ENCODE measurements at regions not wholly inside any gene's neighbourhood (a gene's known extent, or its start where the extent isn't known, plus 50 kb on each side); places are given as distances from the start of the nearest gene placed in this dataset.
"Not testable (repeated sequence)": the region's sequence is repeated elsewhere in the genome, so short reads cannot be mapped to it uniquely, and the experiment has no call there.

GRCh38 chr2:173713904-173714555 lies 251.1 kb downstream of the SP3 start:
- H3K4me1 ChIP-seq (ENCODE audit: insufficient read depth, low read length): no peaks in the 10 kb centered on the region
- no peak overlapping the region for H3K4me3 ChIP-seq (ENCODE audit: low read depth in 1 of 2, low read length in 2 of 2)
- no peak overlapping the region for H3K9ac ChIP-seq (ENCODE audit: low read length)
- H3K36me3 ChIP-seq (ENCODE audit: insufficient read depth, low read length): no peaks in the 10 kb centered on the region
- H3K27ac ChIP-seq (ENCODE audit: low read depth, low read length): no peak overlapping the region
- H3K27me3 ChIP-seq (ENCODE audit: control insufficient read depth in 1 of 2, insufficient read depth in 2 of 2, low read length in 2 of 2): no peaks in the 10 kb centered on the region
- H3K9me3 ChIP-seq (ENCODE audit: low read length): no peaks in the 10 kb centered on the region

- no peaks in the 10 kb centered on the region for H3K36me3 ChIP-seq (ENCODE audit: insufficient read depth, low read length)
- no peak overlapping the region for H3K9ac ChIP-seq (ENCODE audit: low read length)
- H3K27ac ChIP-seq (ENCODE audit: low read depth, low read length): no peak overlapping the region
- H3K4me1 ChIP-seq (ENCODE audit: insufficient read depth, low read length): no peaks in the 10 kb centered on the region
- no peak overlapping the region for H3K4me3 ChIP-seq (ENCODE audit: low read depth in 1 of 2, low read length in 2 of 2)
- H3K27me3 ChIP-seq (ENCODE audit: control insufficient read depth in 1 of 2, insufficient read depth in 2 of 2, low read length in 2 of 2): no peaks in the 10 kb centered on the region
- H3K9me3 ChIP-seq (ENCODE audit: low read length): no peaks in the 10 kb centered on the region
Measured at GRCh38 chr2:173715441-173715840, 249.7 kb downstream of the SP3 start.

- Histone ChIP-seq H3K4me1 (ENCODE audit: insufficient read depth, low read length) (no peaks in the 10 kb centered on the region), H3K9ac (ENCODE audit: low read length) (no peak overlapping the region), H3K36me3 (ENCODE audit: insufficient read depth, low read length) (no peaks in the 10 kb centered on the region), H3K4me3 (ENCODE audit: low read depth in 1 of 2, low read length in 2 of 2) (no peak overlapping the region), H3K27me3 (ENCODE audit: control insufficient read depth in 1 of 2, insufficient read depth in 2 of 2, low read length in 2 of 2) (no peaks in the 10 kb centered on the region), H3K27ac (ENCODE audit: low read depth, low read length) (no peak overlapping the region), H3K9me3 (ENCODE audit: low read length) (no peaks in the 10 kb centered on the region)
Measured at GRCh38 chr2:173716458-173717052, 248.6 kb downstream of the SP3 start.

- Histone ChIP-seq H3K36me3 (ENCODE audit: insufficient read depth, low read length) (no peaks in the 10 kb centered on the region), H3K9ac (ENCODE audit: low read length) (no peak overlapping the region), H3K4me1 (ENCODE audit: insufficient read depth, low read length) (no peaks in the 10 kb centered on the region), H3K27ac (ENCODE audit: low read depth, low read length) (no peak overlapping the region), H3K4me3 (ENCODE audit: low read depth in 1 of 2, low read length in 2 of 2) (no peak overlapping the region), H3K9me3 (ENCODE audit: low read length) (no peaks in the 10 kb centered on the region), H3K27me3 (ENCODE audit: control insufficient read depth in 1 of 2, insufficient read depth in 2 of 2, low read length in 2 of 2) (no peaks in the 10 kb centered on the region)
Measured at GRCh38 chr2:173719471-173719870, 245.7 kb downstream of the SP3 start.

- no peaks in the 10 kb centered on the region for H3K4me1 ChIP-seq (ENCODE audit: insufficient read depth, low read length)
- no peaks in the 10 kb centered on the region for H3K36me3 ChIP-seq (ENCODE audit: insufficient read depth, low read length)
Measured at GRCh38 chr2:173720306-173720705, 244.9 kb downstream of the SP3 start.

GRCh38 chr2:173734797-173735196 lies 230.4 kb downstream of the SP3 start:
- H3K4me1 ChIP-seq (ENCODE audit: insufficient read depth, low read length): no peaks in the 10 kb centered on the region
- no peaks in the 10 kb centered on the region for H3K27me3 ChIP-seq (ENCODE audit: control insufficient read depth in 1 of 2, insufficient read depth in 2 of 2, low read length in 2 of 2)
- no peak overlapping the region for H3K4me3 ChIP-seq (ENCODE audit: low read depth in 1 of 2, low read length in 2 of 2)
- H3K36me3 ChIP-seq (ENCODE audit: insufficient read depth, low read length): no peaks in the 10 kb centered on the region
- no peak overlapping the region for H3K9ac ChIP-seq (ENCODE audit: low read length)
- no peak overlapping the region for H3K27ac ChIP-seq (ENCODE audit: low read depth, low read length)
- H3K9me3 ChIP-seq (ENCODE audit: low read length): no peaks in the 10 kb centered on the region

More at GRCh38 chr2:173720306-173720705, 244.9 kb downstream of the SP3 start:
- Histone ChIP-seq H3K9me3 (ENCODE audit: low read length) (no peaks in the 10 kb centered on the region), H3K4me3 (ENCODE audit: low read depth in 1 of 2, low read length in 2 of 2) (no peak overlapping the region), H3K27me3 (ENCODE audit: control insufficient read depth in 1 of 2, insufficient read depth in 2 of 2, low read length in 2 of 2) (no peaks in the 10 kb centered on the region), H3K27ac (ENCODE audit: low read depth, low read length) (no peak overlapping the region), H3K9ac (ENCODE audit: low read length) (no peak overlapping the region)

GRCh38 chr2:173737954-173738575 lies 227.1 kb downstream of the SP3 start:
- H3K9ac ChIP-seq (ENCODE audit: low read length); H3K27me3 ChIP-seq (ENCODE audit: control insufficient read depth in 1 of 2, insufficient read depth in 2 of 2, low read length in 2 of 2); H3K4me1 ChIP-seq (ENCODE audit: insufficient read depth, low read length); H3K9me3 ChIP-seq (ENCODE audit: low read length); H3K4me3 ChIP-seq (ENCODE audit: low read depth in 1 of 2, low read length in 2 of 2); H3K36me3 ChIP-seq (ENCODE audit: insufficient read depth, low read length); H3K27ac ChIP-seq (ENCODE audit: low read depth, low read length): not testable (repeated sequence)

- H3K4me3 ChIP-seq (ENCODE audit: low read depth in 1 of 2, low read length in 2 of 2): no peak overlapping the region
- no peaks in the 10 kb centered on the region for H3K27me3 ChIP-seq (ENCODE audit: control insufficient read depth in 1 of 2, insufficient read depth in 2 of 2, low read length in 2 of 2)
- no peak overlapping the region for H3K27ac ChIP-seq (ENCODE audit: low read depth, low read length)
- no peak overlapping the region for H3K9ac ChIP-seq (ENCODE audit: low read length)
- H3K4me1 ChIP-seq (ENCODE audit: insufficient read depth, low read length): no peaks in the 10 kb centered on the region
- H3K36me3 ChIP-seq (ENCODE audit: insufficient read depth, low read length): no peaks in the 10 kb centered on the region
- no peaks in the 10 kb centered on the region for H3K9me3 ChIP-seq (ENCODE audit: low read length)
Measured at GRCh38 chr2:173739006-173739405, 226.2 kb downstream of the SP3 start.

- no peaks in the 10 kb centered on the region for H3K27me3 ChIP-seq (ENCODE audit: control insufficient read depth in 1 of 2, insufficient read depth in 2 of 2, low read length in 2 of 2)
- no peak overlapping the region for H3K9ac ChIP-seq (ENCODE audit: low read length)
- no peak overlapping the region for H3K4me3 ChIP-seq (ENCODE audit: low read depth in 1 of 2, low read length in 2 of 2)
- H3K27ac ChIP-seq (ENCODE audit: low read depth, low read length): no peak overlapping the region
- H3K36me3 ChIP-seq (ENCODE audit: insufficient read depth, low read length): no peaks in the 10 kb centered on the region
- H3K9me3 ChIP-seq (ENCODE audit: low read length): no peaks in the 10 kb centered on the region
- H3K4me1 ChIP-seq (ENCODE audit: insufficient read depth, low read length): no peaks in the 10 kb centered on the region
Measured at GRCh38 chr2:173740639-173741038, 224.5 kb downstream of the SP3 start.

- H3K4me1 ChIP-seq (ENCODE audit: insufficient read depth, low read length): no peaks in the 10 kb centered on the region
- no peaks in the 10 kb centered on the region for H3K9me3 ChIP-seq (ENCODE audit: low read length)
- H3K27ac ChIP-seq (ENCODE audit: low read depth, low read length): no peak overlapping the region
Measured at GRCh38 chr2:173741759-173742158, 223.4 kb downstream of the SP3 start.

GRCh38 chr2:173747035-173747434 lies 218.1 kb downstream of the SP3 start:
- no peaks in the 10 kb centered on the region for H3K27me3 ChIP-seq (ENCODE audit: control insufficient read depth in 1 of 2, insufficient read depth in 2 of 2, low read length in 2 of 2)
- H3K4me1 ChIP-seq (ENCODE audit: insufficient read depth, low read length): no peaks in the 10 kb centered on the region
- H3K36me3 ChIP-seq (ENCODE audit: insufficient read depth, low read length): no peaks in the 10 kb centered on the region
- no peak overlapping the region for H3K27ac ChIP-seq (ENCODE audit: low read depth, low read length)
- no peak overlapping the region for H3K4me3 ChIP-seq (ENCODE audit: low read depth in 1 of 2, low read length in 2 of 2)
- no peak overlapping the region for H3K9ac ChIP-seq (ENCODE audit: low read length)
- H3K9me3 ChIP-seq (ENCODE audit: low read length): no peaks in the 10 kb centered on the region

More at GRCh38 chr2:173741759-173742158, 223.4 kb downstream of the SP3 start:
- no peaks in the 10 kb centered on the region for H3K27me3 ChIP-seq (ENCODE audit: control insufficient read depth in 1 of 2, insufficient read depth in 2 of 2, low read length in 2 of 2)
- H3K9ac ChIP-seq (ENCODE audit: low read length): no peak overlapping the region
- H3K4me3 ChIP-seq (ENCODE audit: low read depth in 1 of 2, low read length in 2 of 2): no peak overlapping the region
- H3K36me3 ChIP-seq (ENCODE audit: insufficient read depth, low read length): no peaks in the 10 kb centered on the region

GRCh38 chr2:173749315-173749714 lies 215.9 kb downstream of the SP3 start:
- H3K9me3 ChIP-seq (ENCODE audit: low read length): no peaks in the 10 kb centered on the region
- H3K4me3 ChIP-seq (ENCODE audit: low read depth in 1 of 2, low read length in 2 of 2): no peak overlapping the region
- H3K27me3 ChIP-seq (ENCODE audit: control insufficient read depth in 1 of 2, insufficient read depth in 2 of 2, low read length in 2 of 2): no peaks in the 10 kb centered on the region
- H3K9ac ChIP-seq (ENCODE audit: low read length): no peak overlapping the region
- no peak overlapping the region for H3K27ac ChIP-seq (ENCODE audit: low read depth, low read length)
- no peaks in the 10 kb centered on the region for H3K36me3 ChIP-seq (ENCODE audit: insufficient read depth, low read length)
- H3K4me1 ChIP-seq (ENCODE audit: insufficient read depth, low read length): no peaks in the 10 kb centered on the region
